ENCODE measurements at regions not wholly inside any gene's neighbourhood (a gene's known extent, or its start where the extent isn't known, plus 50 kb on each side); places are given as distances from the start of the nearest gene placed in this dataset.
"Not testable (repeated sequence)": the region's sequence is repeated elsewhere in the genome, so short reads cannot be mapped to it uniquely, and the experiment has no call there.

DNA sequence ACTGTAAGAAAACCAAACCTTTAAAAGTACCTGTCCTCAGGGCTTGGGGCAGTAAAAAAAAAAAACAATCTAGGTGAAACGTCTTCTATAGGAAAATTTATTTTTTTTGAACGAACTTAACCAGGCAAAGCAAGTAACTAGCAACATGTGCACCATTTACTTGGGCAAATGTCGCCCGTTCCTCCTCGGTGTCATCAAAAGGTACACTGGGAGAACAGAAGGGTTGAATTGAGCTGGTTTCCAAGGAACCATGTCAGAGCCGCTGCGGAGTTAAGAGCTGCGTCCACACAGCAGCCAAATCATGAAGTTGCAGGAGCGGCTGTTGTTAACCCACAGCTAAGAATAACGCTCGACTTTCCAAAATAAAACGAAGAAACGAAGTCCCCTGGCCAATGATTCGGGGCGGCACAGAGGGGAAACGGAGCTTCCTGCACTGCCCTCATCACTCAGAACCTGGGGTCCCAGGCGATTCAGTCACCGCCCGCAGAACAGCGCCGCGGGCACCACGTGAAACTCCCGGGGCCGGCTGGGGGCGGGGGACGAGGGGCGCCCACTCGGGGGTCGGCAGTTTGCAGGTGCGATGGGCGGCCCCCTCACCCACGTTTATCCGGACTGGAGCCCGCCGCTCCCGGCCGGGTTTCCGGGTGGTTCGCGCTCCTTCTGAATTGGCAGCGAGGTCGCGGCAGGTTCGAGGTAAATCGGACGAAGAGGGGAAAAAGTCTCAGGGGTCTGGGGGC is 53.6 kb upstream of the PLGLB1 start:
- DNase-seq (ENCODE audit: low read depth) = not testable (repeated sequence)

GRCh38 chr2:87075791-87076252 is 54.2 kb upstream of the PLGLB1 start:
- peak; percentile 47 for DNase-seq (ENCODE audit: low read depth)

GRCh38 chr2:87076253-87077123 is 54.8 kb upstream of the PLGLB1 start:
- peak; percentile 89 for DNase-seq (ENCODE audit: low read depth)

- not testable (repeated sequence) for DNase-seq (ENCODE audit: low read depth)
Observed at GRCh38 chr2:87077124-87077446, 55.4 kb upstream of the PLGLB1 start.

GRCh38 chr2:87081727-87082126 is 60.1 kb upstream of the PLGLB1 start:
- not testable (repeated sequence) for DNase-seq (ENCODE audit: low read depth)

DNA sequence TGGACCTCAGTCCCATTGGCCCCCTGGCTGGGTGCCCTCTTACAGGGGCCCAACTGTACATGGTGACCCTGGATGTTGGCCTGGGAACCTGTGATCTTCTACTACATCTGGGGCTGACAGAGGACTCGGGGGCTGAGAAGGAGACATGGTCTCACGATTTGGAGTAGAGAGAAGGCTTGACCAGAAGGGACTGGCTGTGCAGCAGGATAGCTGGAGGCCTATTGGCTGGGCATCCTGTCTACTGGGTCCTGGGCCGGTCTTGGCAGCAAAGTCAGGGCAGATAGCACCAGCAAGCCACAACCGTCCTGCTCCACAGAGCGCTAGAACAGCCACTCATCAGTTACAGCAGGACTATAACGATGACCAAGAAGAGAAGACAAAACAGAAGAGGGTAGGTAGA is 66.4 kb upstream of the PLGLB1 start:
- DNase-seq (ENCODE audit: low read depth) = not testable (repeated sequence)

DNA sequence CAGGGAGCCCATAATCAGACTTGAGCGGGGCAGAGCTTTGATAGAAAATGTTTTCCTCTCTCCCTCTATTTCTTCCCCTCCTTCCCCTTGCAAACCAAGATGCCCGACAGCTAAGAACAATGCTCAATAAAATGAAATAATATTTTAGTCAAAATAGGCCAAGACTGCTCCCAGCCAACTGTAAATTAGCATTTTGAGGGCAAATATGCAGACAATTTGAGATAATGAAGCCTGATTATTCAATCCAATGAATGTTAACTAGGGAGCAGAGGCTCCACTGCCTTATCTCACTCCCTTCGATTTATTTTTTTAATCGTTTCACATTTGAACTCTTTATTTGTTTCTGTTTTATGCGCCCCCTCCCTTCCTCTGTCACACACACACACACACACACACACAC is 67.8 kb upstream of the PLGLB1 start:
- DNase-seq (ENCODE audit: low read depth) = not testable (repeated sequence)

GRCh38 chr2:87093252-87093651 is 71.6 kb upstream of the PLGLB1 start:
- not testable (repeated sequence) for DNase-seq (ENCODE audit: low read depth)

- DNase-seq (ENCODE audit: low read depth) = not testable (repeated sequence)
Observed at GRCh38 chr2:87093937-87094529, 72.4 kb upstream of the PLGLB1 start.

DNA sequence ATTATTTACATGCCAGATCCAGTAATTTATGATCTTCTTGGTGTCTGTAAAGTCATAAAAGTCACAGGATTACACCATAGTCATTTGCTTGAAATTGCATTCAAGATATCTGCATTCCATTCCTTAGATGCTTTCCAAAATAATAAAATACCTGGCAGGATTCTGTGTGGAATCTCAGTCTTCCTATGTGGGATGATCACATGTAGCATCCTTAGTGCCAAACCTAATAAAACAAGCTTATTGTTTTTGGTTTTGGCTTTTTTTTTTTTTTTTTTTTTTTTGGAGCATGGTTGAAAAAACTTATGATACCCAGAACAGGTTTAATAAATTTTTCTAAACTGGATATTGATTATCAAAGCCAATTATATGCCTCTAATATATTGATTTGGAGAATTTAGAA is 74.2 kb upstream of the PLGLB1 start:
- not testable (repeated sequence) for DNase-seq (ENCODE audit: low read depth)

- not testable (repeated sequence) for DNase-seq (ENCODE audit: low read depth)
Observed at GRCh38 chr2:87128761-87129553, 107.3 kb upstream of the PLGLB1 start.

DNA sequence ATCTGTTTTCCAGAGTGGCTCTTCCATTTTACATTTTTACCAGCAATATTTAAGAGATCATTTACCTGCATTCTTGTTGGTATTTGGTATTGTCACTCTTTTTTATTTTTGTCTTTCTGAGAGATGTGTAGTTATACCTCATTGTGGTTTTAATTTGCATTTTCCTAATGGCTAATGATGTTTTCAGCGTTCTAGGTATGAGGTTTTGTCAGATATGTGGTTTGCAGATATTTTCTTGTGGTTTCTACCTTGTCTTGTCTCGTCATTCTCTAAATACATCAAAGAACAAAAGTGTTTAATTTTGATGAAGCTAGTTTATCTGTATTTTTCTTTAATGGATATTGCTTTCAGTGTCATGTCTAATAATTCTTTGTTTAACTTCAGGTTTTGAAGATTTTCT is 110.9 kb upstream of the PLGLB1 start:
- DNase-seq (ENCODE audit: low read depth) = not testable (repeated sequence)

DNA sequence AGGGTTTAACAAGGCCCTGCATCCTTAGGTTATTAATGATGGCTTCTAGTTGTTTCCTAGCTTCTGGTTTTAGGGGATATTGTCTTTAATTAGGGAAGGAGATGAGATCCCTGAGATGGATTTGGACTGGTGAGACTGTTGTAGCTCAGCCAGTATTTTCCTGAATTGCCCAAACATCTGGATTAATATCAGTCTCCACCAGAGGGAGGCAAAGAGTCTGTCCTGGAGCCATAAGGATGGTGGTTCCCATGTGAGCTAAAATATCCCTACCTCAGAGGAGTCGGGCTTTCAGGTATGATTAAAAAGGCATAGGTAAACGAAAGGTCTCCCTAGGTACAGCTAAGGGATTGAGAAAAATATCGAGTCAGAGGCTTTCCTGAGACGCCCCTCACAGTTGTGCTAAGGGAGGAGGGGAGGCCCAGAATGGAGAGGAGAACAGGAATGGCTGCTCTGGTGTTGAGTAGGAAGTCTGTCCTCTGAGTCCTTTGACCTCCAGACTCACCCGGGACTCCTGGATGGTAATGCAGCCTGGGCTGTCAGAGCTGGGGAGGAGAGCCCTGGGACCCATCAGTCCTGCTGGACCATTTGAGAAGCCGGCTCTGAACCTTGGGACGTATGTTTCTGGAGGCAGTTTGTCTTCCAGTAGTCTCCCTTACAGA is 130.3 kb upstream of the PLGLB1 start:
- DNase-seq (ENCODE audit: low read depth) = not testable (repeated sequence)

DNA sequence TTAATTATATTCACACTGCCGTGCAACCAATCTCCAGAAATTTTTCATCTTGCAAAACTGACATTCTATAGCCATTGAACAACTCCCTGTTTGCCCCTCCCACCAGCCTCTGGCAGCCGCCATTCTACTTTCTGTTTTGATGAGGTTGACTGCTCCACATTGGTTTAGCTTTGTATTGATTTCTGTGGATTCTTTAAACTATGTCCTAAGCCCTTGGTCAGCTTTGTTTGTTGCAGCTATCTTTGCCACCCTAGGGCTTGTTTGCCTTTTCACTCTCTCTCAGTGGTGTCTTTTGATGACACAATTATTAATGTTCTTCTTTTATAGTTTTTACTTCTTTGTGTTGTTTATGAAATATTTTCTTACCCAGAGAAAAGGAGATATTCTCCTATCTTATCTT is 152.8 kb upstream of the PLGLB1 start:
- DNase-seq (ENCODE audit: low read depth) = not testable (repeated sequence)

DNA sequence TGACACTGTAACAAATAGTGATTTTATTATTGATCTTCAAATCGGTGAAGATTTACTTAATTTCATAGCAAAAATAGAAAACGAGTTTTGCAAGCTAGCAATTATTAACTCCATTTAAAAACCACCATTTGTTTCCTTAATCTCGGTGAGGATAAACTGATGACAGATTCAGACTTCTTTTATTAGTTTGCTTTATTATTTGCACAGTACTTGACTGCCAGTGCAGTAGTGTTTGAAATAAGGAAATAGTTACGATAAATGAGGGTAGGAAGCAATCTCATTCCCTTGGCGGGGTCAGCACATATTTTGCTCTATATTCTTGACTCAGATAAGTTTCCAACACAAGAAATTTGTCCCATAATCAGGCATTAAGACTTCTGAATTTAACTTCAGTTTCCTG is 161.7 kb upstream of the PLGLB1 start:
- DNase-seq (ENCODE audit: low read depth) = not testable (repeated sequence)

DNA sequence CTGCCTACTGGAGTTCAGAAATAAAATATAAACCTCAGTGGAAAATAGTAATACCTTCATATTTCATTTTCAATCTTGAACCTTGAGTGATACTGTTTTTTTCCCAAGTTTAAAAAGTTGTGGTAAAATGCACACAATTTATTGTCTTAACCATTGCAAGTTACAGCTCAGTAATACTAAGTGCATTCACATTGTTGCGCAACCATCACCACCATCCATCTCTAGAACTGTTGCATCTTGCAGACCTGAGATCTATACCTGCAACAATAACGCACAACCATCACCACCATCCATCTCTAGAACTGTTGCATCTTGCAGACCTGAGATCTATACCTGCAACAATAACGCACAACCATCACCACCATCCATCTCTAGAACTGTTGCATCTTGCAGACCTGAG is 162.6 kb upstream of the PLGLB1 start:
- DNase-seq (ENCODE audit: low read depth) = not testable (repeated sequence)

DNA sequence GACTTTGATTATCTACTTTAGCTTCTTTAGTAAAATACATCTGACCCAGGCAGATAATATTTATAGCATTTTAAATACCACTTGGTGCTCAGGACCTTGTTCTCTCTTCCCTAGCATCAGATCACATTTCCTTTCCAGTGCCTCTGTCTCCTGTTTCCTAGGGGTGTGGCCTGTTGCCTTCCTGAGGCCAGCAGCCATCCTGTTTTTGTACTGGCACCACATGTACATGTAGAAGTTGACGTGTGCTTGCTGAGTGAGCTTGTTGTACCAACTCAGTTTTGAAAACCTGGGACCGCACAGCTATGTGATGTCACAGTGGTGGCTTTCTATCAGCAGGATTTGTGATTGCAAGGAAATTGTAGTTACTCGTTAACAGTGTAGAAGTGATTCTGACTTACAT is 167.6 kb upstream of the PLGLB1 start:
- not testable (repeated sequence) for DNase-seq (ENCODE audit: low read depth)

DNA sequence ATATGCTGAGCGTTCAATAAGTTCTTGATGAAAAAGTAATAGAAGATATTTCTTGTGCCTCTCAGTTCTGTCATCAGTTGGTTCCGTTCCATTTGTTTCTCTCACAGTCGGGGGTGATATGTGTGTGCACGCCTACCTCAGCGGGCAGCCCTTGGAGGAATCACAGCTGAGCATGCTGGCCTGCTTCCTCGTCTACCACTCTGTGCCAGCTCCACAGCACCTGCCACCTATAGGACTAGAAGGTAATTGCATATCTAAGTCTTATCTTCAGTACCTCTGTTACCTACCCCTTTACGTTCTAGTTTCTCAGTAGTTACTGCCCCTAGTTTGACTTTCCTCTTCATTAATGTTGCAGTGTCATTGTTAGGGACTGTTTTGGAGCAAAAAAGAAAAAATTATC is 171.7 kb upstream of the PLGLB1 start:
- not testable (repeated sequence) for DNase-seq (ENCODE audit: low read depth)

GRCh38 chr2:87194254-87194999 is 172.8 kb upstream of the PLGLB1 start:
- not testable (repeated sequence) for DNase-seq (ENCODE audit: low read depth)

All from myocyte (in vitro differentiated cells).